Calu3 (cell line): ENCODE measurements at regions not wholly inside any gene's neighbourhood (a gene's known extent, or its start where the extent isn't known, plus 50 kb on each side); places are given as distances from the start of the nearest gene placed in this dataset.

ENCODE experiments used
- BruUV-seq: library from RNA; stranded (reverse); fragments of 400-500 nt; replicated peaks from 2 replicates; lab custom pipeline; 2021; lab: Mats Ljungman, UMichigan
- CTCF ChIA-PET: fragments of 300-600 bp; sonication (Branson Sonifier 250); formaldehyde crosslinking; loops from one replicate; lab custom pipeline; 2022; ENCODE audit warnings: antibody characterized with exemption; lab: Charles Lee
- DNase-seq: peaks from one replicate; pipeline ENCODE4 v3.0.0; 2022
- H3K27ac Mint-ChIP-seq: one replicate; pipeline ENCODE4 v1.8.0; 2022; ENCODE audit warnings: mixed read lengths; ENCODE audit not compliant: unreplicated experiment
- H3K27me3 Mint-ChIP-seq: one replicate; pipeline ENCODE4 v1.8.0; 2022; ENCODE audit warnings: mixed read lengths; ENCODE audit not compliant: unreplicated experiment
- H3K36me3 Mint-ChIP-seq: one replicate; pipeline ENCODE4 v1.8.0; 2022; ENCODE audit warnings: mild to moderate bottlenecking, moderate library complexity, mixed read lengths; ENCODE audit not compliant: insufficient read depth, unreplicated experiment
- H3K4me1 Mint-ChIP-seq: one replicate; pipeline ENCODE4 v1.8.0; 2022; ENCODE audit warnings: mild to moderate bottlenecking, low read depth, mixed read lengths; ENCODE audit not compliant: unreplicated experiment
- H3K4me3 Mint-ChIP-seq: one replicate; pipeline ENCODE4 v1.8.0; 2022; ENCODE audit warnings: mild to moderate bottlenecking, low read depth, moderate library complexity, mixed read lengths; ENCODE audit not compliant: unreplicated experiment
- H3K9me3 Mint-ChIP-seq: one replicate; pipeline ENCODE4 v1.8.0; 2022; ENCODE audit warnings: low read depth, mixed read lengths; ENCODE audit not compliant: unreplicated experiment
- CTCF ChIP-seq: fragments of 200-600 bp; IDR thresholded peaks from one replicate; pipeline ENCODE4 v1.8.0; 2022; ENCODE audit warnings: antibody characterized with exemption; ENCODE audit not compliant: unreplicated experiment
- intact Hi-C: fragments of 100-400 bp; cut with micrococcal nuclease; formaldehyde crosslinking; loops from one replicate; pipeline ENCODE4 v1.10.0; 2022; ENCODE audit not compliant: unreplicated experiment

GRCh38 chr3:3739330-3740060 lies 59.7 kb upstream of the LRRN1 start:
- intact Hi-C loops: loop anchor here (10.0 kb wide), 1 partner anchor 255 kb away; no protein-coding TSS in a partner anchor
- Mint-ChIP-seq H3K4me3 (no peak overlapping the region), H3K27me3 (no peaks in the 10 kb centered on the region), H3K36me3 (no peaks in the 10 kb centered on the region), H3K27ac (no peak overlapping the region), H3K9me3 (no peaks in the 10 kb centered on the region), H3K4me1 (no peaks in the 10 kb centered on the region)
- no peak for DNase-seq
- no peak for TF ChIP-seq CTCF
- CTCF ChIA-PET: interaction anchor here (0.6 kb wide), 1 partner anchor 39 kb away, joined by 4 read pairs; no protein-coding TSS in a partner anchor
- no TSS peak for BruUV-seq

- no peak overlapping the region for H3K27ac Mint-ChIP-seq
- TF ChIP-seq CTCF: no peak
- no peaks in the 10 kb centered on the region for H3K4me1 Mint-ChIP-seq
- no peaks in the 10 kb centered on the region for H3K36me3 Mint-ChIP-seq
- H3K9me3 Mint-ChIP-seq: no peaks in the 10 kb centered on the region
- no peak for DNase-seq
- H3K27me3 Mint-ChIP-seq: no peaks in the 10 kb centered on the region
- no peak overlapping the region for H3K4me3 Mint-ChIP-seq
- intact Hi-C loops: no loop called here
- CTCF ChIA-PET: no interaction called here
- no TSS peak for BruUV-seq
These were observed 61.7 kb upstream of the LRRN1 start for GRCh38 chr3:3737531-3737930.

GRCh38 chr3:3735919-3736318 lies 63.3 kb upstream of the LRRN1 start:
- Mint-ChIP-seq H3K9me3 (no peaks in the 10 kb centered on the region), H3K4me1 (no peaks in the 10 kb centered on the region), H3K36me3 (no peaks in the 10 kb centered on the region), H3K27ac (no peak overlapping the region), H3K27me3 (peaks cover 12% of the 10 kb centered on the region), H3K4me3 (no peak overlapping the region)
- intact Hi-C loops: no loop called here
- no TSS peak for BruUV-seq
- no peak for TF ChIP-seq CTCF
- CTCF ChIA-PET: no interaction called here
- DNase-seq: no peak

GRCh38 chr3:3734881-3735280 lies 64.3 kb upstream of the LRRN1 start:
- Mint-ChIP-seq H3K4me3 (no peak overlapping the region), H3K27me3 (peaks cover 12% of the 10 kb centered on the region), H3K36me3 (no peaks in the 10 kb centered on the region), H3K4me1 (no peaks in the 10 kb centered on the region), H3K27ac (no peak overlapping the region), H3K9me3 (no peaks in the 10 kb centered on the region)
- no TSS peak for BruUV-seq
- DNase-seq: no peak
- no peak for TF ChIP-seq CTCF
- intact Hi-C loops: no loop called here
- CTCF ChIA-PET: no interaction called here
